GM12875 (cell line): ENCODE measurements at regions not wholly inside any gene's neighbourhood (a gene's known extent, or its start where the extent isn't known, plus 50 kb on each side); places are given as distances from the start of the nearest gene placed in this dataset.

Experiments used
- H3K4me3 ChIP-seq: one replicate; pipeline ENCODE4 v1.5.1; 2011; ENCODE audit warnings: low read depth, low read length, control low read depth
- TF ChIP-seq, protein P1 (sequence below): IDR thresholded peaks from 2 replicates; pipeline ENCODE4 v1.5.1; 2011; ENCODE audit warnings: low read depth, mild to moderate bottlenecking, control low read depth, inconsistent platforms, low read length, moderate library complexity, borderline replicate concordance; ENCODE audit not compliant: insufficient read depth

- H3K4me3 ChIP-seq: no peak overlapping the region
- TF ChIP-seq, protein P1, sequence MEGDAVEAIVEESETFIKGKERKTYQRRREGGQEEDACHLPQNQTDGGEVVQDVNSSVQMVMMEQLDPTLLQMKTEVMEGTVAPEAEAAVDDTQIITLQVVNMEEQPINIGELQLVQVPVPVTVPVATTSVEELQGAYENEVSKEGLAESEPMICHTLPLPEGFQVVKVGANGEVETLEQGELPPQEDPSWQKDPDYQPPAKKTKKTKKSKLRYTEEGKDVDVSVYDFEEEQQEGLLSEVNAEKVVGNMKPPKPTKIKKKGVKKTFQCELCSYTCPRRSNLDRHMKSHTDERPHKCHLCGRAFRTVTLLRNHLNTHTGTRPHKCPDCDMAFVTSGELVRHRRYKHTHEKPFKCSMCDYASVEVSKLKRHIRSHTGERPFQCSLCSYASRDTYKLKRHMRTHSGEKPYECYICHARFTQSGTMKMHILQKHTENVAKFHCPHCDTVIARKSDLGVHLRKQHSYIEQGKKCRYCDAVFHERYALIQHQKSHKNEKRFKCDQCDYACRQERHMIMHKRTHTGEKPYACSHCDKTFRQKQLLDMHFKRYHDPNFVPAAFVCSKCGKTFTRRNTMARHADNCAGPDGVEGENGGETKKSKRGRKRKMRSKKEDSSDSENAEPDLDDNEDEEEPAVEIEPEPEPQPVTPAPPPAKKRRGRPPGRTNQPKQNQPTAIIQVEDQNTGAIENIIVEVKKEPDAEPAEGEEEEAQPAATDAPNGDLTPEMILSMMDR: no peak
These were observed 565.6 kb downstream of the TMEM182 start for GRCh38 chr2:103327386-103327785.

DNA sequence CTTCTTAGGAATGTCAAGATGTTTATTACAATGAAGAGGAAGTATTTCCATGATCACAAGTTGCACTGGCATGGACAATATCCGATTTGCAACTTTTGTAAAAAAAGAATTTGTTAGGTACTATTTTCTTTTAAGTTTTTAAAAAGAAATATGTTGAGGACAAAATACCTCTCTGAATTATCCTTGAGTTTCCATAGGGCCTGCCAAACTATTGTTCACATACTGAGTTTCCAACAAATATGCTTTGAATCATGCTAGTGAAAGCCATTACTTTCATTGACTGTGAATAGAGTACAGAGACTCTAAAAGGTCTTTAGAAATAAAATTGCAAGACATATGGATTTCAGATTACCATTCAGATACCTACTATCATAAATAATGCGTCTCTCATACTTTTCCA is 566.1 kb downstream of the TMEM182 start:
- no peak overlapping the region for H3K4me3 ChIP-seq
- TF ChIP-seq, protein P1: no peak

DNA sequence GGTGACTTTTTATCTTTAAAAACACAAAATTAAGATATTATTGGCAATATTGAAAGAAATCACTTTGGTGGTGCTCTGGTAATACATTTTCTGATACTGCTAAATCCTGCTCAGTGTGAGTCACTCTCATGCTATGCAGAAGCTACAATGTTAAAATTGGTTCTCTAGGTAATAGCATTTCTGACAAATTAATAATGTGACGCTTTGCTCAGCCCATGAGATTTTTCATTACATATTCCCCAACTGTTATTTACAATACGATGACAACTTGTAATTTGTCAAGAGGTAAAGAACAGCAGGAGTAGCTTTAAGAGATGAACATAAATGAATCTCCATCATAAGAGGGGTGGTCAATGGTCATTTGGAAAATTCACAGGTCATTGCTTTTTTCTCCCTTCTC is 573.6 kb downstream of the TMEM182 start:
- TF ChIP-seq, protein P1: no peak
- H3K4me3 ChIP-seq: no peak overlapping the region

GRCh38 chr2:103338819-103339218 is 577.0 kb downstream of the TMEM182 start:
- H3K4me3 ChIP-seq: no peak overlapping the region
- TF ChIP-seq, protein P1: no peak

DNA sequence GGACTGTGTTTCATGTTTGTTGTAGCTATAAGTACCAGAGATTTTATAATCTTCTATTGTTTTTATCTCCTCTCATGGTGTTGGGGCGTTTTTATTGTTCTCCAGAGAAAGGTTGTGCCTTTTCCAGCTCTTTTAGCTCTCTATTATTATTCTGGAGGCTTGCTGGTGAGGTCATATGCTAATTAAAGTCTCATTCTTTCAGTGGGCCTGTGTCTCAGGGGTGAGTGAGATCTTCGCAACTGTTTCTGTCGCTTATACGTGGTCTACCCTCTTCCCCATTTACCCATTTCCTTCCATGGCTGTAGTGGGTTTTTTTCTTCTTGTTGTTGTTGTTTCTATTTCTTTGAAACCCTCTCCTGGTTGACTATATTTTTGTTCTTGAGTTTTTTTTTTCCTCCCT is 584.9 kb downstream of the TMEM182 start:
- H3K4me3 ChIP-seq: no peak overlapping the region
- TF ChIP-seq, protein P1: no peak

DNA sequence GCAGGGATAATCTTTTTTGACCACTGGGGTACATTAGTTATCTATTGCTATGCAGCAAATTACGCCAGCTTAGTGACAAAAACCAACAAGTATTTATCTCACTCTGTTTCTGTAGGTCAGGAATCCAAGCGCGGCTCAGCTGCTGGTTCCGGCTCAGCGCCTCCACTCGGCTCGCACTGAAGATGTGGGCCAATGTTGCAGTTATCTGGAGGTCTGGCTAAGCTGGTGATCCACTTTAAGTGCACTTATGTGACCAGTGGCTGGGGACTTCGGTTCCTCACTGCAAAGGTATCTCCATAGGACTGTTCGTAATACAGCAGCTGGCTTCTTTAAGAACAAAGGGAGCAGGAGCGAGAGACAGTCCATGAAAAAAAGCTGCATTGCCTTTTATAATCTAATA is 591.9 kb downstream of the TMEM182 start:
- no peak overlapping the region for H3K4me3 ChIP-seq
- TF ChIP-seq, protein P1: no peak

GRCh38 chr2:103355287-103355686 is 593.5 kb downstream of the TMEM182 start:
- TF ChIP-seq, protein P1: no peak
- H3K4me3 ChIP-seq: no peak overlapping the region
